ENCODE measurements at regions not wholly inside any gene's neighbourhood (a gene's known extent, or its start where the extent isn't known, plus 50 kb on each side); places are given as distances from the start of the nearest gene placed in this dataset.

- TF ChIP-seq YY1 (IDR thresholded peaks at IDR 0.05; ENCODE audit: insufficient read depth, insufficient read length) (no peak), ZNF274 (IDR thresholded peaks at IDR 0.05; ENCODE audit: low read depth, low read length) (no peak), SUZ12 (IDR thresholded peaks at IDR 0.05; ENCODE audit: extremely low read depth, insufficient read depth, insufficient read length) (no peak)
Measured at GRCh38 chr13:39159846-39160370, 121.7 kb downstream of the NHLRC3 start.
